Smooth muscle cell (in vitro differentiated cells): ENCODE measurements at regions not wholly inside any gene's neighbourhood (a gene's known extent, or its start where the extent isn't known, plus 50 kb on each side); places are given as distances from the start of the nearest gene placed in this dataset.

Source experiments
- DNase-seq: peaks from one replicate; lab custom pipeline; 2025; ENCODE audit not compliant: unreplicated experiment; lab: John Stamatoyannopoulos, UW
- H2AFZ ChIP-seq: fragments of 200-600 bp; sonication (generic); 2 replicates; pipeline ENCODE4 v1.6.0; 2016; ENCODE audit warnings: antibody characterized with exemption, low read depth, mild to moderate bottlenecking
- H3F3A ChIP-seq: fragments of 200-600 bp; sonication (generic); 2 replicates; pipeline ENCODE4 v1.6.0; 2017; ENCODE audit warnings: antibody characterized with exemption, low read depth
- H3K27ac ChIP-seq: fragments of 200-600 bp; sonication (generic); 2 replicates; pipeline ENCODE4 v1.5.1; 2016; ENCODE audit warnings: low read depth, mild to moderate bottlenecking
- H3K27me3 ChIP-seq: fragments of 200-600 bp; sonication (generic); 2 replicates; pipeline ENCODE4 v1.6.1; 2016; ENCODE audit warnings: low read depth, mild to moderate bottlenecking
- H3K36me3 ChIP-seq: fragments of 200-600 bp; sonication (generic); 2 replicates; pipeline ENCODE4 v1.5.1; 2016; ENCODE audit warnings: low read depth
- H3K4me1 ChIP-seq: fragments of 200-600 bp; sonication (generic); 2 replicates; pipeline ENCODE4 v1.5.1; 2016; ENCODE audit warnings: low read depth
- H3K4me2 ChIP-seq: fragments of 200-600 bp; sonication (generic); 2 replicates; pipeline ENCODE4 v1.6.0; 2016; ENCODE audit warnings: mild to moderate bottlenecking
- H3K4me3 ChIP-seq: fragments of 200-600 bp; sonication (generic); 2 replicates; pipeline ENCODE4 v1.5.1; 2016; ENCODE audit warnings: mild to moderate bottlenecking
- H3K79me2 ChIP-seq: fragments of 200-600 bp; sonication (generic); 2 replicates; pipeline ENCODE4 v1.6.0; 2016; ENCODE audit warnings: low read depth, mild to moderate bottlenecking
- H3K9ac ChIP-seq: fragments of 200-600 bp; sonication (generic); 2 replicates; pipeline ENCODE4 v1.6.0; 2016; ENCODE audit warnings: low read depth
- H3K9me3 ChIP-seq: fragments of 200-600 bp; sonication (generic); replicated peaks from 2 replicates; pipeline ENCODE4 v1.5.1; 2016; ENCODE audit warnings: low read depth
- H4K20me1 ChIP-seq: fragments of 200-600 bp; sonication (generic); 2 replicates; pipeline ENCODE4 v1.6.0; 2016; ENCODE audit warnings: low read depth
- CTCF ChIP-seq: fragments of 200-600 bp; sonication (generic); IDR thresholded peaks from 2 replicates; pipeline ENCODE4 v1.5.1; 2017; ENCODE audit warnings: borderline replicate concordance, mild to moderate bottlenecking, antibody characterized with exemption; ENCODE audit not compliant: insufficient read depth, poor library complexity, severe bottlenecking
- WGBS: methylation state at CpG from one replicate; pipeline ENCODE4 v1.1.7; 2016; ENCODE audit warnings: low lambda C conversion rate; 5-methylcytosine and 5-hydroxymethylcytosine counted together

- Histone ChIP-seq H3K27me3 (no peaks in the 10 kb centered on the region), H3K9ac (no peak overlapping the region), H3F3A (no peaks in the 10 kb centered on the region), H3K27ac (no peak overlapping the region), H3K4me1 (no peaks in the 10 kb centered on the region), H3K4me2 (no peak overlapping the region), H2AFZ (no peak overlapping the region), H3K4me3 (no peak overlapping the region), H3K36me3 (no peaks in the 10 kb centered on the region), H3K79me2 (no peaks in the 10 kb centered on the region), H3K9me3 (no peaks in the 10 kb centered on the region), H4K20me1 (no peaks in the 10 kb centered on the region)
- WGBS = 96% methylated on average over 1 of the region's 1 CpG
- DNase-seq = no peak
- no peak for TF ChIP-seq CTCF
These were observed 58.8 kb downstream of the CYCS start for GRCh38 chr7:25066253-25066652.

- H3K4me3 ChIP-seq = no peak overlapping the region
- no peaks in the 10 kb centered on the region for H3K4me1 ChIP-seq
- H3K36me3 ChIP-seq = no peaks in the 10 kb centered on the region
- no peak overlapping the region for H3K9ac ChIP-seq
- 90% methylated on average over 4 of the region's 4 CpGs for WGBS
- no peaks in the 10 kb centered on the region for H3F3A ChIP-seq
- H4K20me1 ChIP-seq = no peaks in the 10 kb centered on the region
- H3K4me2 ChIP-seq = no peak overlapping the region
- no peak overlapping the region for H3K27ac ChIP-seq
- H3K9me3 ChIP-seq = no peaks in the 10 kb centered on the region
- no peak for TF ChIP-seq CTCF
- H3K79me2 ChIP-seq = no peaks in the 10 kb centered on the region
- DNase-seq = no peak
- H2AFZ ChIP-seq = no peak overlapping the region
- no peaks in the 10 kb centered on the region for H3K27me3 ChIP-seq
These were observed 62.7 kb downstream of the CYCS start for GRCh38 chr7:25062380-25062779.

- no peaks in the 10 kb centered on the region for H3K9me3 ChIP-seq
- H3K9ac ChIP-seq = no peak overlapping the region
- WGBS = 93% methylated on average over 17 of the region's 17 CpGs
- H3K4me1 ChIP-seq = no peaks in the 10 kb centered on the region
- no peak overlapping the region for H2AFZ ChIP-seq
- H3K4me3 ChIP-seq = no peak overlapping the region
- H3F3A ChIP-seq = no peaks in the 10 kb centered on the region
- no peaks in the 10 kb centered on the region for H3K36me3 ChIP-seq
- no peak overlapping the region for H3K4me2 ChIP-seq
- no peak for DNase-seq
- no peaks in the 10 kb centered on the region for H3K79me2 ChIP-seq
- H3K27ac ChIP-seq = no peak overlapping the region
- no peaks in the 10 kb centered on the region for H3K27me3 ChIP-seq
- no peak for TF ChIP-seq CTCF
- H4K20me1 ChIP-seq = no peaks in the 10 kb centered on the region
These were observed 64.5 kb downstream of the CYCS start for GRCh38 chr7:25060487-25061055.

- WGBS = 85% methylated on average over 7 of the region's 7 CpGs
- H3K79me2 ChIP-seq = no peaks in the 10 kb centered on the region
These were observed 65.5 kb downstream of the CYCS start for GRCh38 chr7:25059576-25059975.

More at GRCh38 chr7:25059576-25059975, 65.5 kb downstream of the CYCS start:
- Histone ChIP-seq H3F3A (no peaks in the 10 kb centered on the region), H3K27me3 (no peaks in the 10 kb centered on the region), H3K4me2 (no peak overlapping the region), H3K4me3 (no peak overlapping the region), H3K9ac (no peak overlapping the region), H2AFZ (no peak overlapping the region), H3K4me1 (no peaks in the 10 kb centered on the region), H4K20me1 (no peaks in the 10 kb centered on the region), H3K9me3 (no peaks in the 10 kb centered on the region), H3K36me3 (no peaks in the 10 kb centered on the region), H3K27ac (no peak overlapping the region)
- TF ChIP-seq CTCF = no peak
- DNase-seq = no peak
